Epithelial cell of proximal tubule (primary cell): ENCODE measurements at regions not wholly inside any gene's neighbourhood (a gene's known extent, or its start where the extent isn't known, plus 50 kb on each side); places are given as distances from the start of the nearest gene placed in this dataset.

Experiments
- DNase-seq: peaks from one replicate; pipeline ENCODE4 v3.0.0-alpha.2; 2011; ENCODE audit warnings: low read depth
- H3K4me3 ChIP-seq: 2 replicates; pipeline ENCODE4 v1.5.1; 2011; ENCODE audit warnings: low read depth, mild to moderate bottlenecking, low read length
- TF ChIP-seq, protein P1 (sequence below): conservative IDR thresholded peaks from 2 replicates; pipeline ENCODE4 v1.5.1; 2012; ENCODE audit warnings: low read depth, mild to moderate bottlenecking, low read length

GRCh38 chr12:25714198-25714984 lies 161.3 kb upstream of the LMNTD1 start:
- TF ChIP-seq, protein P1, sequence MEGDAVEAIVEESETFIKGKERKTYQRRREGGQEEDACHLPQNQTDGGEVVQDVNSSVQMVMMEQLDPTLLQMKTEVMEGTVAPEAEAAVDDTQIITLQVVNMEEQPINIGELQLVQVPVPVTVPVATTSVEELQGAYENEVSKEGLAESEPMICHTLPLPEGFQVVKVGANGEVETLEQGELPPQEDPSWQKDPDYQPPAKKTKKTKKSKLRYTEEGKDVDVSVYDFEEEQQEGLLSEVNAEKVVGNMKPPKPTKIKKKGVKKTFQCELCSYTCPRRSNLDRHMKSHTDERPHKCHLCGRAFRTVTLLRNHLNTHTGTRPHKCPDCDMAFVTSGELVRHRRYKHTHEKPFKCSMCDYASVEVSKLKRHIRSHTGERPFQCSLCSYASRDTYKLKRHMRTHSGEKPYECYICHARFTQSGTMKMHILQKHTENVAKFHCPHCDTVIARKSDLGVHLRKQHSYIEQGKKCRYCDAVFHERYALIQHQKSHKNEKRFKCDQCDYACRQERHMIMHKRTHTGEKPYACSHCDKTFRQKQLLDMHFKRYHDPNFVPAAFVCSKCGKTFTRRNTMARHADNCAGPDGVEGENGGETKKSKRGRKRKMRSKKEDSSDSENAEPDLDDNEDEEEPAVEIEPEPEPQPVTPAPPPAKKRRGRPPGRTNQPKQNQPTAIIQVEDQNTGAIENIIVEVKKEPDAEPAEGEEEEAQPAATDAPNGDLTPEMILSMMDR = no peak

GRCh38 chr12:25715102-25715501 lies 162.0 kb upstream of the LMNTD1 start:
- no peak overlapping the region for H3K4me3 ChIP-seq
- TF ChIP-seq, protein P1 = no peak
- DNase-seq = no peak

More at GRCh38 chr12:25714198-25714984, 161.3 kb upstream of the LMNTD1 start:
- no peak for DNase-seq
- H3K4me3 ChIP-seq = no peak overlapping the region

- DNase-seq = no peak
- TF ChIP-seq, protein P1 = no peak
- no peak overlapping the region for H3K4me3 ChIP-seq
Measured at GRCh38 chr12:25716842-25717241, 163.8 kb upstream of the LMNTD1 start.

DNA sequence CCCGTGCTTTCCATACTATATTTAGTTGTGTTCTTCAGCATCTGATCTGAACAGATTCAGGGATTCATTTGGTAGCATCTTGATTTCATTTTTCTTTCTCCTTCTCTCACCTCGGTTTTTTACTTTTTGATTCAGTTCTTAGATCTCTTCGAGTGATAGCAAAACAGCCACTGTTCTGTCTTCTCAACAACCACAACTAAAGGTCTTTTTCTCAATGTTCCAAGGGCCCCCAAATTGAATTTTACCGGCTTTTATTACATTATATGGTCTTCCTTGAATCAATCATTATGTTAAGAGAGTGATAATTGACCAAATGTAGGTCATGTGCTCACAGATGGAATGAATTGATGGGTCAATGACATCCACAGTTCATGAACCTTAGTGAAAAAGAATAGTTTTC lies 164.5 kb upstream of the LMNTD1 start:
- no peak overlapping the region for H3K4me3 ChIP-seq
- TF ChIP-seq, protein P1 = no peak
- DNase-seq = no peak

DNA sequence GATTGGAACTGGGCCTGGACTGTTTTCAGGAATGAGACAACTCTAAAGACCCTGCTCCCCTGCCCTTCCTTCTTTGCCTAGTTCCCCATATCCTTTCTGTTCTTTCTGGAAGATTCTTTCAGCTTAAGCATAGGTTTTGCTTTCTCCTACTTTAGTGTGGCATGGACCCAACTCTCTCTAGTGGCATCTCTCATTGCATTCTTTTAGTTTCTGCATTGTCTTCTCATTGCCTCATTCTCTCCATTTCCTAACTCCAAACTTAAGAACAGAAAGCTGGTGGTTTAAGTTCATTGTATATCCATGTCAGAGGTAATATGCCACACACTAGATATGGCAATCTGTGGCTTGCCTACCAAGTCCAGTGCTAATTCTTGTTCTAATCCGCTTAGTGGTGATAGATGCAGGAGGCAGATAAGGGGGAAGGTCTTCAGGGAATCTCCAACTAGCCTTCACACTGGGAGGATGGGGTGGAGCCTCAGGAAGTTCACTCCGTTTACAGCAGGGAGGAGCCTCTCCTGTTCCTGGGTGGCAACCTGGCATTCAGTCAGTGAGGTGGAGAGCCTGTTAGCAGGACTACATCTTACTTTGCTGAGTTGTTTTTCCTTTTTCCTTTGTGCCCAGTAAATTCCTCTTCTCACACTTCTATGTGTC lies 165.1 kb upstream of the LMNTD1 start:
- no peak overlapping the region for H3K4me3 ChIP-seq
- TF ChIP-seq, protein P1 = no peak
- no peak for DNase-seq

- H3K4me3 ChIP-seq = no peak overlapping the region
- TF ChIP-seq, protein P1 = no peak
- no peak for DNase-seq
Measured at GRCh38 chr12:25719505-25719904, 166.4 kb upstream of the LMNTD1 start.

DNA sequence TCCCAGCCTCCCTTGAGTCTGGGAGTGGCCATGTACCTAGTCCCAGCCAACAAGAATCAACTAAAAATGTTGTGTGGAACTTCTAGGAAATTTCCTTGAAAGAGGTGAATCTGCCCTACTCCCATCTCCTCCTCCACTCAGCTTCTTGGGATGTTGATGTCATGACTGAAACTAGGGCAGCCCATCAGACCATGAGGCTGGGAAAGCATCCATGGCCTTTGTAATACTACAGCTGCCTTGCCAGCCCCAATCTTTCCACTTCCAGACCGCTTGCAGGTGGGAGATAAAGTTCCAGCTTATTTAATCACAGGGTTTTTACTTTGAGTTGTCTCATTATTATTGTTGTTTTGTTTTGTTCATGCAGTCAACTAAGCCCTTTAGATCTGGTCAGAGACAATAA lies 170.3 kb upstream of the LMNTD1 start:
- DNase-seq = peak; percentile 73
- H3K4me3 ChIP-seq = no peak overlapping the region
- TF ChIP-seq, protein P1 = no peak
